ENCODE measurements at regions not wholly inside any gene's neighbourhood (a gene's known extent, or its start where the extent isn't known, plus 50 kb on each side); places are given as distances from the start of the nearest gene placed in this dataset.
"Not testable (repeated sequence)": the region's sequence is repeated elsewhere in the genome, so short reads cannot be mapped to it uniquely, and the experiment has no call there.

- BruUV-seq (replicated peaks); H3K27ac Mint-ChIP-seq (ENCODE audit: unreplicated experiment); POLR2A ChIA-PET; H3K4me1 Mint-ChIP-seq (ENCODE audit: low read depth, unreplicated experiment); CTCF ChIA-PET; H3K27me3 Mint-ChIP-seq (ENCODE audit: insufficient read depth, unreplicated experiment); H3K36me3 ChIP-seq (ENCODE audit: control insufficient read depth, insufficient read depth, low read length); H3K36me3 Mint-ChIP-seq (ENCODE audit: insufficient read depth, unreplicated experiment); H3K9me3 Mint-ChIP-seq (ENCODE audit: unreplicated experiment); H3K4me3 Mint-ChIP-seq (ENCODE audit: unreplicated experiment); H3K27me3 ChIP-seq (replicated peaks; ENCODE audit: control insufficient read depth, insufficient read depth, low read length); H3K4me3 ChIP-seq (ENCODE audit: low read depth, low read length); intact Hi-C loops (cut with micrococcal nuclease; ENCODE audit: unreplicated experiment); H3K4me1 ChIP-seq; H3K9me3 ChIP-seq: not testable (repeated sequence)
- peak; percentile 35 to 50 for DNase-seq
Measured at GRCh38 chr1:206326159-206326939, 123.0 kb downstream of the SRGAP2 start.

GRCh38 chr1:206331597-206331996, 128.3 kb downstream of the SRGAP2 start:
- H3K9me3 Mint-ChIP-seq (ENCODE audit: unreplicated experiment); POLR2A ChIA-PET; CTCF ChIA-PET; H3K36me3 Mint-ChIP-seq (ENCODE audit: insufficient read depth, unreplicated experiment); H3K36me3 ChIP-seq (ENCODE audit: control insufficient read depth, insufficient read depth, low read length); H3K4me1 Mint-ChIP-seq (ENCODE audit: low read depth, unreplicated experiment); H3K4me3 ChIP-seq (ENCODE audit: low read depth, low read length); DNase-seq; H3K27me3 Mint-ChIP-seq (ENCODE audit: insufficient read depth, unreplicated experiment); H3K4me3 Mint-ChIP-seq (ENCODE audit: unreplicated experiment); H3K4me1 ChIP-seq; H3K9me3 ChIP-seq; intact Hi-C loops (cut with micrococcal nuclease; ENCODE audit: unreplicated experiment); H3K27me3 ChIP-seq (replicated peaks; ENCODE audit: control insufficient read depth, insufficient read depth, low read length); BruUV-seq (replicated peaks); H3K27ac Mint-ChIP-seq (ENCODE audit: unreplicated experiment): not testable (repeated sequence)

DNA sequence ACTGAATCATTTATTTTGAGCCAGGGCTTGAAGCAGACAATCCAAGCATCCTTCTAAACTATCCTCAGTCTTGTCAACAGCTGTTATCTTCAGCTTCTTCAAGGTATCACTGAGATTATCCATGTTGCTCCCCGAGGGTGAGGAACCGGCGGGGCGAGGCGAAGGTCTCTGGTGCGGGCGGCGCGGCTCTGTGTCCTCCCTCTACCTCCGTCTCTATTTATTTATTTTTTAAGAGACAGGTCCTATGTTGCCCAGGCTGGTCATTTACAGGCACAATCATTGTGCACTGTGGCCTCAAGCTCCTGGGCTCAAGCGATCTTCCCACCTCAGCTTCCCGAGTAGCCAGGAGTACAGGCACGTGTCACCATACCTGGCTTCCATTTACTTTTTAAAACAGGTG, 130.0 kb downstream of the SRGAP2 start:
- H3K4me3 ChIP-seq (ENCODE audit: low read depth, low read length); H3K4me3 Mint-ChIP-seq (ENCODE audit: unreplicated experiment); H3K4me1 ChIP-seq; intact Hi-C loops (cut with micrococcal nuclease; ENCODE audit: unreplicated experiment); BruUV-seq (replicated peaks); DNase-seq; H3K27me3 ChIP-seq (replicated peaks; ENCODE audit: control insufficient read depth, insufficient read depth, low read length); H3K4me1 Mint-ChIP-seq (ENCODE audit: low read depth, unreplicated experiment); POLR2A ChIA-PET; H3K9me3 Mint-ChIP-seq (ENCODE audit: unreplicated experiment); H3K9me3 ChIP-seq; H3K36me3 ChIP-seq (ENCODE audit: control insufficient read depth, insufficient read depth, low read length); H3K36me3 Mint-ChIP-seq (ENCODE audit: insufficient read depth, unreplicated experiment); H3K27me3 Mint-ChIP-seq (ENCODE audit: insufficient read depth, unreplicated experiment); CTCF ChIA-PET; H3K27ac Mint-ChIP-seq (ENCODE audit: unreplicated experiment): not testable (repeated sequence)

GRCh38 chr1:206333897-206334296, 130.6 kb downstream of the SRGAP2 start:
- H3K36me3 ChIP-seq (ENCODE audit: control insufficient read depth, insufficient read depth, low read length); H3K9me3 Mint-ChIP-seq (ENCODE audit: unreplicated experiment); H3K4me1 Mint-ChIP-seq (ENCODE audit: low read depth, unreplicated experiment); H3K4me3 Mint-ChIP-seq (ENCODE audit: unreplicated experiment); intact Hi-C loops (cut with micrococcal nuclease; ENCODE audit: unreplicated experiment); H3K4me1 ChIP-seq; DNase-seq; BruUV-seq (replicated peaks); H3K27me3 ChIP-seq (replicated peaks; ENCODE audit: control insufficient read depth, insufficient read depth, low read length); H3K27me3 Mint-ChIP-seq (ENCODE audit: insufficient read depth, unreplicated experiment); H3K27ac Mint-ChIP-seq (ENCODE audit: unreplicated experiment); H3K4me3 ChIP-seq (ENCODE audit: low read depth, low read length); POLR2A ChIA-PET; H3K36me3 Mint-ChIP-seq (ENCODE audit: insufficient read depth, unreplicated experiment); CTCF ChIA-PET; H3K9me3 ChIP-seq: not testable (repeated sequence)

- H3K4me1 Mint-ChIP-seq (ENCODE audit: low read depth, unreplicated experiment); H3K9me3 Mint-ChIP-seq (ENCODE audit: unreplicated experiment); H3K36me3 Mint-ChIP-seq (ENCODE audit: insufficient read depth, unreplicated experiment); POLR2A ChIA-PET; H3K27ac Mint-ChIP-seq (ENCODE audit: unreplicated experiment); H3K27me3 Mint-ChIP-seq (ENCODE audit: insufficient read depth, unreplicated experiment); H3K4me1 ChIP-seq; CTCF ChIA-PET; intact Hi-C loops (cut with micrococcal nuclease; ENCODE audit: unreplicated experiment); BruUV-seq (replicated peaks); H3K9me3 ChIP-seq; H3K4me3 Mint-ChIP-seq (ENCODE audit: unreplicated experiment); H3K27me3 ChIP-seq (replicated peaks; ENCODE audit: control insufficient read depth, insufficient read depth, low read length); H3K4me3 ChIP-seq (ENCODE audit: low read depth, low read length); H3K36me3 ChIP-seq (ENCODE audit: control insufficient read depth, insufficient read depth, low read length); DNase-seq: not testable (repeated sequence)
Measured at GRCh38 chr1:206334481-206334880, 131.1 kb downstream of the SRGAP2 start.

- H3K4me3 ChIP-seq (ENCODE audit: low read depth, low read length); H3K27me3 Mint-ChIP-seq (ENCODE audit: insufficient read depth, unreplicated experiment); POLR2A ChIA-PET; intact Hi-C loops (cut with micrococcal nuclease; ENCODE audit: unreplicated experiment); H3K27me3 ChIP-seq (replicated peaks; ENCODE audit: control insufficient read depth, insufficient read depth, low read length); H3K36me3 ChIP-seq (ENCODE audit: control insufficient read depth, insufficient read depth, low read length); H3K27ac Mint-ChIP-seq (ENCODE audit: unreplicated experiment); H3K9me3 ChIP-seq; CTCF ChIA-PET; H3K4me3 Mint-ChIP-seq (ENCODE audit: unreplicated experiment); DNase-seq; H3K4me1 Mint-ChIP-seq (ENCODE audit: low read depth, unreplicated experiment); BruUV-seq (replicated peaks); H3K36me3 Mint-ChIP-seq (ENCODE audit: insufficient read depth, unreplicated experiment); H3K4me1 ChIP-seq; H3K9me3 Mint-ChIP-seq (ENCODE audit: unreplicated experiment): not testable (repeated sequence)
Measured at GRCh38 chr1:206335162-206335561, 131.8 kb downstream of the SRGAP2 start.

GRCh38 chr1:206335875-206336846, 132.8 kb downstream of the SRGAP2 start:
- POLR2A ChIA-PET; H3K4me3 Mint-ChIP-seq (ENCODE audit: unreplicated experiment); H3K4me3 ChIP-seq (ENCODE audit: low read depth, low read length); DNase-seq; H3K27me3 Mint-ChIP-seq (ENCODE audit: insufficient read depth, unreplicated experiment); BruUV-seq (replicated peaks); H3K36me3 ChIP-seq (ENCODE audit: control insufficient read depth, insufficient read depth, low read length); H3K9me3 Mint-ChIP-seq (ENCODE audit: unreplicated experiment); H3K4me1 ChIP-seq; CTCF ChIA-PET; intact Hi-C loops (cut with micrococcal nuclease; ENCODE audit: unreplicated experiment); H3K4me1 Mint-ChIP-seq (ENCODE audit: low read depth, unreplicated experiment); H3K27me3 ChIP-seq (replicated peaks; ENCODE audit: control insufficient read depth, insufficient read depth, low read length); H3K9me3 ChIP-seq; H3K36me3 Mint-ChIP-seq (ENCODE audit: insufficient read depth, unreplicated experiment); H3K27ac Mint-ChIP-seq (ENCODE audit: unreplicated experiment): not testable (repeated sequence)
